Endothelial cell of umbilical vein (primary cell): ENCODE measurements at regions not wholly inside any gene's neighbourhood (a gene's known extent, or its start where the extent isn't known, plus 50 kb on each side); places are given as distances from the start of the nearest gene placed in this dataset.

Source experiments
- JUN ChIP-seq: IDR thresholded peaks from 2 replicates; pipeline ENCODE4 v1.6.1; 2011; ENCODE audit warnings: borderline replicate concordance, low read depth; ENCODE audit not compliant: insufficient read length, insufficient read depth
- POLR2A ChIP-seq: IDR thresholded peaks from 2 replicates; pipeline ENCODE4 v1.6.1; 2012; ENCODE audit warnings: low read depth, mild to moderate bottlenecking, control low read depth, low read length
- TF ChIP-seq, protein P1 (sequence below), 2 donors: IDR thresholded peaks; 1 replicate in 1 of 2; 2 replicates in 1 of 2; pipeline ENCODE4 v1.5.1; 2011; ENCODE audit warnings: low read length in 2 of 2, mild to moderate bottlenecking in 2 of 2, moderate library complexity in 2 of 2, control low read depth in 1 of 2, inconsistent platforms in 1 of 2, low read depth in 1 of 2; ENCODE audit not compliant: insufficient read depth in 1 of 2; ENCODE audit errors: extremely low read depth in 1 of 2
- TF ChIP-seq, protein P2 (sequence below): IDR thresholded peaks from 2 replicates; pipeline ENCODE4 v1.6.1; 2011; ENCODE audit not compliant: insufficient read depth, insufficient read length

DNA sequence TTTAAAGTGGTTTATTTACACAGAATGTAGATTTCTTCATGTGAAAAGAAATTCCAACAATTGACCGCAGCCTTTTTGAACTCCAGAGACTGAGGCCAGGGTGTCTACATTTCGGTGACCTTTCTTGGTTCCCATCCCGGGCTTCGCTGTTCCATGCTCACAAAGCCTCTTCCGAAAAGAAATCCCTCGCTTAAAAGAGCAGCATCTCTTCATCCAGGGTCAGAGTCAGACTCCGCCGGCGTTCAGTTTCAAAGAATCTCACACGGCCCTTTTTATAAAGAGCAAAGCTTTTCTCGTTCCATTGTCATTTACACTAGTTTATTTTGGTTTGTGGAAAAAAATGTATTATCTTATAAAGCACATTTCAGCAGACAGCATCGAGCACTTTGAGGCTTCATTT is 530.6 kb upstream of the B3GAT1 start:
- TF ChIP-seq, protein P1, sequence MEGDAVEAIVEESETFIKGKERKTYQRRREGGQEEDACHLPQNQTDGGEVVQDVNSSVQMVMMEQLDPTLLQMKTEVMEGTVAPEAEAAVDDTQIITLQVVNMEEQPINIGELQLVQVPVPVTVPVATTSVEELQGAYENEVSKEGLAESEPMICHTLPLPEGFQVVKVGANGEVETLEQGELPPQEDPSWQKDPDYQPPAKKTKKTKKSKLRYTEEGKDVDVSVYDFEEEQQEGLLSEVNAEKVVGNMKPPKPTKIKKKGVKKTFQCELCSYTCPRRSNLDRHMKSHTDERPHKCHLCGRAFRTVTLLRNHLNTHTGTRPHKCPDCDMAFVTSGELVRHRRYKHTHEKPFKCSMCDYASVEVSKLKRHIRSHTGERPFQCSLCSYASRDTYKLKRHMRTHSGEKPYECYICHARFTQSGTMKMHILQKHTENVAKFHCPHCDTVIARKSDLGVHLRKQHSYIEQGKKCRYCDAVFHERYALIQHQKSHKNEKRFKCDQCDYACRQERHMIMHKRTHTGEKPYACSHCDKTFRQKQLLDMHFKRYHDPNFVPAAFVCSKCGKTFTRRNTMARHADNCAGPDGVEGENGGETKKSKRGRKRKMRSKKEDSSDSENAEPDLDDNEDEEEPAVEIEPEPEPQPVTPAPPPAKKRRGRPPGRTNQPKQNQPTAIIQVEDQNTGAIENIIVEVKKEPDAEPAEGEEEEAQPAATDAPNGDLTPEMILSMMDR (IDR thresholded peaks at IDR 0.05; ENCODE audit: extremely low read depth in 1 of 2, insufficient read depth in 1 of 2, low read depth in 1 of 2, low read length in 2 of 2): no peak
- no peak for TF ChIP-seq POLR2A
- TF ChIP-seq JUN: no peak
- TF ChIP-seq, protein P2, sequence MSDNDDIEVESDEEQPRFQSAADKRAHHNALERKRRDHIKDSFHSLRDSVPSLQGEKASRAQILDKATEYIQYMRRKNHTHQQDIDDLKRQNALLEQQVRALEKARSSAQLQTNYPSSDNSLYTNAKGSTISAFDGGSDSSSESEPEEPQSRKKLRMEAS: no peak
